GM12878 (cell line): ENCODE measurements at regions not wholly inside any gene's neighbourhood (a gene's known extent, or its start where the extent isn't known, plus 50 kb on each side); places are given as distances from the start of the nearest gene placed in this dataset.

Experiments
- ATAC-seq: fragments of 200-7000 bp; cut with Tn5 transposase; 3 replicates; pipeline ENCODE4 v1.9.1; 2020; ENCODE audit warnings: mild to moderate bottlenecking, moderate library complexity
- BruUV-seq: library from RNA; stranded (reverse); fragments of 400-500 nt; replicated peaks from 2 replicates; lab custom pipeline; 2021; lab: Mats Ljungman, UMichigan
- CTCF ChIA-PET: fragments of 300-600 bp; sonication (Branson Sonifier 250); formaldehyde crosslinking; extraction: SDS; loops from one replicate; lab custom pipeline; 2021; ENCODE audit warnings: inconsistent platforms; lab: Yijun Ruan, JAX
- POLR2A ChIA-PET: fragments of 350-600 bp; formaldehyde crosslinking; extraction: SDS; loops from one replicate; lab custom pipeline; 2021; ENCODE audit warnings: inconsistent platforms; lab: Charles Lee
- RAD21 ChIA-PET: fragments of 300-600 bp; sonication (Branson Sonifier 250); formaldehyde crosslinking; loops from one replicate; lab custom pipeline; 2023; ENCODE audit warnings: antibody characterized with exemption; ENCODE audit not compliant: unreplicated experiment; lab: Charles Lee
- SMC1A ChIA-PET: fragments of 300-600 bp; sonication (Branson Sonifier 250); formaldehyde crosslinking; loops from one replicate; lab custom pipeline; 2023; ENCODE audit not compliant: unreplicated experiment, uncharacterized antibody; lab: Charles Lee
- DNase-seq: peaks from one replicate; pipeline ENCODE4 v3.0.0-alpha.2; 2011; ENCODE audit warnings: low read depth, low spot score
- FAIRE-seq: peaks from 3 replicates; lab custom pipeline; 2011; peaks lifted over from hg19 to GRCh38; lab: Jason Lieb, UNC
- H2AFZ ChIP-seq: 2 replicates; pipeline ENCODE4 v1.6.0; 2011; ENCODE audit warnings: low read depth, low read length, control low read depth; ENCODE audit not compliant: control insufficient read depth
- H3K27ac ChIP-seq: 2 replicates; pipeline ENCODE4 v1.5.1; 2011; ENCODE audit warnings: control low read depth; ENCODE audit not compliant: control insufficient read depth, insufficient read depth
- H3K27me3 ChIP-seq, 2 experiments: replicated peaks in 1 of 2; 2 replicates each; pipeline versions ENCODE4 v1.6.0 to v1.6.1; 2011; ENCODE audit warnings: low read length in 1 of 2; ENCODE audit not compliant: control insufficient read depth in 2 of 2, insufficient read depth in 2 of 2
- H3K36me3 ChIP-seq, 2 experiments: 2 replicates each; pipeline ENCODE4 v1.5.1; 2011; ENCODE audit warnings: low read length in 1 of 2; ENCODE audit not compliant: control insufficient read depth in 2 of 2, insufficient read depth in 2 of 2
- H3K4me1 ChIP-seq: 2 replicates; pipeline ENCODE4 v1.6.1; 2011; ENCODE audit warnings: mild to moderate bottlenecking, low read length, moderate library complexity, mixed read lengths; ENCODE audit not compliant: control insufficient read depth, insufficient read depth
- H3K4me2 ChIP-seq: 2 replicates; pipeline ENCODE4 v1.6.0; 2011; ENCODE audit warnings: control low read depth; ENCODE audit not compliant: control insufficient read depth, insufficient read depth
- H3K4me3 ChIP-seq: fragments of 200-600 bp; sonication (generic); 2 replicates; pipeline ENCODE4 v1.5.1; 2016
- H3K79me2 ChIP-seq: 2 replicates; pipeline ENCODE4 v1.6.0; 2011; ENCODE audit warnings: low read length; ENCODE audit not compliant: control insufficient read depth, insufficient read depth
- H3K9ac ChIP-seq: 2 replicates; pipeline ENCODE4 v1.8.0; 2011; ENCODE audit warnings: low read length, control low read depth, mixed read lengths; ENCODE audit not compliant: control insufficient read depth, insufficient read depth
- H3K9me3 ChIP-seq: replicated peaks from 3 replicates; pipeline ENCODE4 v1.5.1; 2011; ENCODE audit warnings: mild to moderate bottlenecking, low read length; ENCODE audit not compliant: control insufficient read depth, insufficient read depth
- H4K20me1 ChIP-seq: 2 replicates; pipeline ENCODE4 v1.6.0; 2011; ENCODE audit not compliant: control insufficient read depth, insufficient read depth
- EZH2 ChIP-seq: IDR thresholded peaks from 2 replicates; pipeline ENCODE4 v1.6.1; 2012; ENCODE audit warnings: low read depth, mild to moderate bottlenecking, control low read depth, inconsistent platforms, low read length, borderline replicate concordance; ENCODE audit not compliant: control insufficient read depth
- GATAD2B ChIP-seq: fragments of 450-650 bp; conservative IDR thresholded peaks from 2 replicates; pipeline ENCODE4 v1.6.1; 2017; ENCODE audit warnings: low read depth, mild to moderate bottlenecking, moderate library complexity
- JUNB ChIP-seq: IDR thresholded peaks from 2 replicates; pipeline ENCODE4 v1.6.1; 2016; ENCODE audit warnings: antibody characterized with exemption, mild to moderate bottlenecking
- KDM1A ChIP-seq: fragments of 200-600 bp; sonication (generic); IDR thresholded peaks from 2 replicates; pipeline ENCODE4 v1.6.1; 2016; ENCODE audit warnings: borderline replicate concordance
- NFYA ChIP-seq: IDR thresholded peaks from 2 replicates; pipeline ENCODE4 v1.6.1; 2011; ENCODE audit warnings: low read depth, mild to moderate bottlenecking, low read length, improper control_type of control experiment, borderline replicate concordance
- PAX8 ChIP-seq: fragments of 450-650 bp; IDR thresholded peaks from 2 replicates; pipeline ENCODE4 v1.6.1; 2017; ENCODE audit warnings: mild to moderate bottlenecking, moderate library complexity
- SMAD5 ChIP-seq: IDR thresholded peaks from 2 replicates; pipeline ENCODE4 v1.6.1; 2016; ENCODE audit warnings: antibody characterized with exemption, low read depth
- SMARCA5 ChIP-seq: fragments of 450-650 bp; IDR thresholded peaks from 2 replicates; pipeline ENCODE4 v1.6.1; 2017; ENCODE audit warnings: mild to moderate bottlenecking
- SP1 ChIP-seq: IDR thresholded peaks from one replicate; pipeline ENCODE4 v1.6.1; 2011; ENCODE audit warnings: low read depth, low read length
- SUZ12 ChIP-seq: fragments of 200-600 bp; sonication (generic); IDR thresholded peaks from one replicate; pipeline ENCODE4 v1.6.1; 2018; ENCODE audit warnings: antibody characterized with exemption, mild to moderate bottlenecking; ENCODE audit not compliant: unreplicated experiment
- WRNIP1 ChIP-seq: IDR thresholded peaks from 2 replicates; pipeline ENCODE4 v1.6.1; 2011; ENCODE audit warnings: low read depth, low read length, improper control_type of control experiment, borderline replicate concordance
- ZNF217 ChIP-seq: fragments of 450-650 bp; IDR thresholded peaks from 2 replicates; pipeline ENCODE4 v1.6.1; 2017; ENCODE audit warnings: antibody characterized with exemption, mild to moderate bottlenecking
- ZNF592 ChIP-seq: fragments of 450-650 bp; IDR thresholded peaks from 2 replicates; pipeline ENCODE4 v1.6.1; 2017; ENCODE audit warnings: mild to moderate bottlenecking, moderate library complexity
- ZZZ3 ChIP-seq: IDR thresholded peaks from 2 replicates; pipeline ENCODE4 v1.6.1; 2011; ENCODE audit warnings: low read depth; ENCODE audit not compliant: control insufficient read depth, insufficient read length
- WGBS: methylation state at CpG from one replicate; pipeline ENCODE4 v1.1.6; 2016; ENCODE audit warnings: low lambda C conversion rate; ENCODE audit not compliant: insufficient replicate concordance, insufficient coverage; ENCODE audit errors: missing lambda C conversion rate; 5-methylcytosine and 5-hydroxymethylcytosine counted together
- in situ Hi-C: fragments of 300-500 bp; cut with MboI; formaldehyde crosslinking; loops from 9 replicates; pipeline ENCODE4 v1.14.3; 2018; ENCODE audit warnings: mixed read lengths
- intact Hi-C: fragments of 100-400 bp; cut with micrococcal nuclease; formaldehyde crosslinking; loops from one replicate; pipeline ENCODE4 v1.14.2; 2022; ENCODE audit not compliant: unreplicated experiment

- ChIA-PET SMC1A (no interaction called here), CTCF (no interaction called here), RAD21 (no interaction called here), POLR2A (no interaction called here)
- no peak for DNase-seq
- Histone ChIP-seq H4K20me1 (no peaks in the 10 kb centered on the region), H2AFZ (no peak overlapping the region), H3K9ac (no peak overlapping the region), H3K4me1 (no peaks in the 10 kb centered on the region), H3K9me3 (no peaks in the 10 kb centered on the region), H3K27me3 (no peaks in the 10 kb centered on the region), H3K36me3 (no peaks in the 10 kb centered on the region), H3K4me2 (no peak overlapping the region), H3K4me3 (no peak overlapping the region), H3K79me2 (no peaks in the 10 kb centered on the region), H3K27ac (no peak overlapping the region)
- intact Hi-C loops (no loop called here), in situ Hi-C loops (no loop called here)
- no peak for TF ChIP-seq JUNB
- TF ChIP-seq GATAD2B = no peak
- TF ChIP-seq SMAD5 = no peak
- TF ChIP-seq NFYA = no peak
- no peak for TF ChIP-seq EZH2
- TF ChIP-seq KDM1A = no peak
- no peak for TF ChIP-seq ZZZ3
- no peak for TF ChIP-seq SUZ12
- no peak for TF ChIP-seq PAX8
- FAIRE-seq = no peak
- BruUV-seq = no TSS peak
- ATAC-seq = no peak
Observed at GRCh38 chr13:37981932-37982331, 112.4 kb upstream of the TRPC4 start.

- Histone ChIP-seq H3K79me2 (no peaks in the 10 kb centered on the region), H3K27me3 (no peaks in the 10 kb centered on the region), H3K36me3 (no peaks in the 10 kb centered on the region), H3K4me3 (no peak overlapping the region), H3K4me2 (no peak overlapping the region), H3K4me1 (no peaks in the 10 kb centered on the region), H3K9me3 (no peaks in the 10 kb centered on the region), H2AFZ (no peak overlapping the region), H4K20me1 (no peaks in the 10 kb centered on the region), H3K9ac (no peak overlapping the region), H3K27ac (no peak overlapping the region)
- 0% methylated on average over 2 of the region's 2 CpGs for WGBS
- TF ChIP-seq ZNF592 (no peak), SMARCA5 (no peak), PAX8 (no peak), SP1 (no peak), GATAD2B (no peak), WRNIP1 (no peak), ZNF217 (no peak)
- ChIA-PET SMC1A (no interaction called here), RAD21 (no interaction called here), CTCF (no interaction called here), POLR2A (no interaction called here)
- ATAC-seq = no peak
- no TSS peak for BruUV-seq
- in situ Hi-C loops (no loop called here), intact Hi-C loops (no loop called here)
- FAIRE-seq = no peak
- no peak for DNase-seq
Observed at GRCh38 chr13:37978680-37979079, 109.1 kb upstream of the TRPC4 start.
